SJSA1 (cell line): ENCODE measurements at regions not wholly inside any gene's neighbourhood (a gene's known extent, or its start where the extent isn't known, plus 50 kb on each side); places are given as distances from the start of the nearest gene placed in this dataset.
A peak's percentile ranks its signal among the peaks of the same experiment; 100 is the strongest.

ENCODE experiments used
- DNase-seq, 2 experiments: peaks; one replicate each; pipeline ENCODE4 v3.0.0-alpha.2; 2015 to 2020; ENCODE audit warnings: low spot score in 2 of 2, low read depth in 1 of 2
- H3K27ac ChIP-seq: fragments of 250-450 bp; sonication (Bioruptor Pico); 2 replicates; pipeline ENCODE4 v1.5.1; 2020; ENCODE audit warnings: mild to moderate bottlenecking, moderate library complexity
- H3K27me3 ChIP-seq: fragments of 250-450 bp; sonication (Bioruptor Pico); replicated peaks from 2 replicates; pipeline ENCODE4 v1.5.1; 2020; ENCODE audit warnings: mild to moderate bottlenecking, moderate library complexity
- H3K36me3 ChIP-seq: fragments of 250-450 bp; sonication (Bioruptor Pico); 2 replicates; pipeline ENCODE4 v1.5.1; 2020; ENCODE audit warnings: mild to moderate bottlenecking
- H3K4me1 ChIP-seq: fragments of 250-450 bp; sonication (Bioruptor Pico); replicated peaks from 2 replicates; pipeline ENCODE4 v1.6.1; 2021; ENCODE audit warnings: mild to moderate bottlenecking
- H3K4me3 ChIP-seq: fragments of 250-450 bp; sonication (Bioruptor Pico); 2 replicates; pipeline ENCODE4 v1.5.1; 2020; ENCODE audit warnings: mild to moderate bottlenecking
- H3K9me3 ChIP-seq: fragments of 250-450 bp; sonication (Bioruptor Pico); replicated peaks from 2 replicates; pipeline ENCODE4 v1.5.1; 2020; ENCODE audit warnings: mild to moderate bottlenecking

- H3K36me3 ChIP-seq = no peaks in the 10 kb centered on the region
- H3K4me3 ChIP-seq = no peak overlapping the region
- no peaks in the 10 kb centered on the region for H3K9me3 ChIP-seq
- H3K27me3 ChIP-seq = no peaks in the 10 kb centered on the region
- DNase-seq = no peak
- H3K4me1 ChIP-seq = no peaks in the 10 kb centered on the region
- no peak overlapping the region for H3K27ac ChIP-seq
Measured at GRCh38 chrX:44096666-44097065, 123.5 kb upstream of the NDP start.

GRCh38 chrX:44094821-44095530 lies 121.8 kb upstream of the NDP start:
- no peaks in the 10 kb centered on the region for H3K4me1 ChIP-seq
- H3K27me3 ChIP-seq = no peaks in the 10 kb centered on the region
- no peaks in the 10 kb centered on the region for H3K36me3 ChIP-seq
- H3K27ac ChIP-seq = no peak overlapping the region
- no peak for DNase-seq
- H3K9me3 ChIP-seq = no peaks in the 10 kb centered on the region
- H3K4me3 ChIP-seq = no peak overlapping the region

DNA sequence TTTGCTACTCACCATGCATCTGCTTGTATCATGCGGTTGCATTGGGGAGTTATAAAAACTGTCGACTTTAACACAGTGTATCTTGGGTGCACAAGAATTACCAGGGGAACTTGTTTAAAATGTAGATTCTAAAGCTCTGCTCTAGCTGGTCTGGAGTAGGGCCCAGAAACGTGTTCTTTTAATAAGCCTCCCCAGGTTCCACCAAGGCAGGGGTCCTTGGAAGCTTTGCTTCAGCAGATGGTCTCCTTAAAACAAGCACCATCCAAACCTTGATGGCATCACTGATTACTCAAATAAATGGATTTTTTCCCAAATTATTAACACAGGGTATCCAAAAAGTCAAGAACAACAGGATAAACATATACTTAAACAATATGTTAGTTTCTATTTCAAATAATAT lies 120.2 kb upstream of the NDP start:
- Histone ChIP-seq H3K36me3 (no peaks in the 10 kb centered on the region), H3K9me3 (no peaks in the 10 kb centered on the region)

GRCh38 chrX:44092778-44093177 lies 119.6 kb upstream of the NDP start:
- no peaks in the 10 kb centered on the region for H3K9me3 ChIP-seq
- no peaks in the 10 kb centered on the region for H3K36me3 ChIP-seq
- no peak for DNase-seq
- H3K27ac ChIP-seq = no peak overlapping the region
- no peaks in the 10 kb centered on the region for H3K27me3 ChIP-seq
- H3K4me3 ChIP-seq = no peak overlapping the region
- no peaks in the 10 kb centered on the region for H3K4me1 ChIP-seq

More for the DNA sequence above, 120.2 kb upstream of the NDP start:
- no peak for DNase-seq
- Histone ChIP-seq H3K27ac (no peak overlapping the region), H3K4me3 (no peak overlapping the region), H3K4me1 (no peaks in the 10 kb centered on the region), H3K27me3 (no peaks in the 10 kb centered on the region)

GRCh38 chrX:44088510-44089144 lies 115.4 kb upstream of the NDP start:
- no peaks in the 10 kb centered on the region for H3K36me3 ChIP-seq
- no peak overlapping the region for H3K4me3 ChIP-seq
- no peaks in the 10 kb centered on the region for H3K27me3 ChIP-seq
- H3K27ac ChIP-seq = no peak overlapping the region
- H3K9me3 ChIP-seq = no peaks in the 10 kb centered on the region
- no peak for DNase-seq
- H3K4me1 ChIP-seq = no peaks in the 10 kb centered on the region

DNA sequence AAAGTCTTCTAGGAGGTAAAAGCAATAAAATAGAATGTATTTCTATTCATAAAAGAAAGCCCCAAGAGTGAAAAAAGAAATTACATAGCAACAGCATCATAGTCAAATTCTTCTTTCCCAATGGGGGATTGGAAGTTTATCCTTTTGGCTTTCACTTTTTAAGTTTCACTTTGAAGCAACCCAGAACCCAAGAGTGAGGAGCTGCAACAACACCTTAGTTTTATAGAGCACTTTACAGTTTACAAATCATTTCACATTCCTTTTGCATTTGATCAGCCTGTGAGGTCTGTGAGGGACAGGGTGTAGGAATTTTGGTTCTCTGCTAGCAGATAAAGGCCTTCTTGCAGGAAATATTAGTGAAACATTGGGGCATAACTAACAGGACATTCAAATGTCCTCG lies 112.0 kb upstream of the NDP start:
- Histone ChIP-seq H3K36me3 (no peaks in the 10 kb centered on the region), H3K27ac (no peak overlapping the region), H3K4me3 (no peak overlapping the region), H3K27me3 (no peaks in the 10 kb centered on the region), H3K4me1 (no peaks in the 10 kb centered on the region), H3K9me3 (no peaks in the 10 kb centered on the region)
- DNase-seq = no peak

DNA sequence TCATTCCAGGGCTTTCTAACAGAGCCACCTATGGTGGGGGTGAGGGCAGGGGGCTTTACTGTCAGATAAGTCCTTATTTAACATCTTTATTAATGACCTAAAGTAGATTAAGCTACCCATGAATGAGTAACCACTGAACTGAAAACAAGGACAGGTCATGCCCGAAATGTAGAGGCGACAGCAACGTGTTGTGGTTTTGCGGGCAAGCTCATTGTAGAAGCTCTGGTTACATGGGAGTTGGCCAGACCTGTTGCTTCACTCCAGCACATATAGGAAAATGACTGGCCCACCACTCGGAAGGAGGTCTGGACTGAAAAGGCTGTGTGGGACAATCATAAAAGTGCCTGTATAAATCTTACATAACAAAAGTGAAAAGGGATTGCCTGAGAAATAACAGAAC lies 109.6 kb upstream of the NDP start:
- no peak for DNase-seq
- no peaks in the 10 kb centered on the region for H3K4me1 ChIP-seq
- no peaks in the 10 kb centered on the region for H3K36me3 ChIP-seq
- no peaks in the 10 kb centered on the region for H3K27me3 ChIP-seq
- no peaks in the 10 kb centered on the region for H3K9me3 ChIP-seq
- H3K27ac ChIP-seq = no peak overlapping the region
- H3K4me3 ChIP-seq = no peak overlapping the region

DNA sequence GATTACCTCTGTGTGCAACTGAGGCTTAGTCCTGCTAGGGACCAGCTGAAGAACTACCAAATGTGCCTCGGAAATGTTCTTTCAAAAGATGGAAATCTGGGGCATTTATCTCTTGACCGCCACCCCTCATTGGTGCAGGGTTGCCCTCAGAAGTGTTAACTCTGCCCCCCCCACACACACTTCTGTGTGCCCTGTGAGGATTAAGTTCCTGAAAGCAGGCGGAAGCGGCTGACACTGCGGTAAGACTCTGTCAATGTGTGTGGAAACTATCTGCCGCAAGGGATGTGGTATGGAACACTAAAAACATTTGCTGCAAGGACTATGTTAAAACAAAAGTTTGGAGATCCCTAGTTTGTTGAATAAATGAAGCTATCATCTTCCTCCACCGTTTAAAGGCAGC lies 106.9 kb upstream of the NDP start:
- H3K9me3 ChIP-seq = no peaks in the 10 kb centered on the region
- no peak overlapping the region for H3K27ac ChIP-seq
- no peaks in the 10 kb centered on the region for H3K36me3 ChIP-seq
- H3K4me3 ChIP-seq = no peak overlapping the region
- no peak for DNase-seq
- no peaks in the 10 kb centered on the region for H3K27me3 ChIP-seq
- no peaks in the 10 kb centered on the region for H3K4me1 ChIP-seq

DNA sequence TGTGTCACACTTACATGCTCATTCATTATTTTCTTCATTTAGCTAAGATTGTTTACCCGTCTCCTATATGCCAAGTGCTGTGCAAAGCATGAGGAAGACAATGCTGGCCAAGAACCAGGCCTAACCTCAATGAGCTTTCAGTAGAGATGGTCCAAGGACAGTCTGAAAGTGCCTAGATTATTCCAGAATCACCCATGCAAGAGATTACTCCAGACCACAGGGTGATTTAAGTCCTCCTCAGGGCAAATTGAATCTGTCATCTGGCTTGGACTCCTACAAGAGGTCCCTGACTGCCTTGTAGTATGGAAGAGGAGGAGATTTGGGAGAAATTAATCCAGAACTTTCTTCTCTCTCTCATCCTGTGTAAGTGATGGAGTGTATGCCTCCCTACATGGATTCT lies 99.4 kb upstream of the NDP start:
- Histone ChIP-seq H3K4me3 (no peak overlapping the region), H3K27me3 (no peaks in the 10 kb centered on the region), H3K36me3 (no peaks in the 10 kb centered on the region), H3K27ac (no peak overlapping the region), H3K9me3 (no peaks in the 10 kb centered on the region), H3K4me1 (no peaks in the 10 kb centered on the region; the same call in 1 of the 2 replicates)
- DNase-seq = no peak

DNA sequence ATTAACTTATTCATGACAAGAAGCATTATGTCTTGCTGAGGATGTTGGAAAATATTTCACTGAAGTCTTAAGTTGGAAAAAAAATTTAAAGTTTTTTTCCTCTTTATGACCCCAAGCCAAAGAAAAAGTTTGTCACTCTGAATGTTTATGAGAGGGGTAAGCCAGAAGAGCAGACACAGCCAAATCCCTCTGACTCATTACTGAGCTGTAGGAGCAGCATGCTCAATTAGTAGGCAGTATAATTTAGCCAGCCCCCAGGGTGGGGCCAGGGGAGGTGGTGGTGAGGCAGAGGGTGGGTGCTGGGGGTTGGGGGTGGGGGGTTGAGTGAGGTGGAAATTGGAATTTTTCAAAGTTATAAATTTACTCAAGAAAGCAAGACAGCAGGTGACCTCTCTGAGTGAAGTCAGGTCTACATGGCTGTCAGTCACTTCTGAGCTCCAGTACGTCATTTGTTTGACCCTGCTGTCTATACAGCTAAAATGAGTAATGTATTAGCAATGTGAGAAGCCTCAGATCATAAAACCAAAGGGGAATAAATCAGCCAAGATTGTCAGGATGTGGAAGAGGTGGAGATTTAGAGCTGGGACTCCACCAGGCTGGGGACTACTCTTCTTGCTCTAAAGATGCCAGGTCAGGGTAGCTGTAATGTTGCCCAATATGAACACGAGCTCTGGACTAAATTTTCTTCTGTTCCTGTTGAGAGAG lies 98.8 kb upstream of the NDP start:
- DNase-seq = peak in 1 of 2 experiments; percentile 7
- Histone ChIP-seq H3K36me3 (no peaks in the 10 kb centered on the region), H3K4me1 (no peaks in the 10 kb centered on the region; the same call in 1 of the 2 replicates), H3K27me3 (no peaks in the 10 kb centered on the region), H3K4me3 (no peak overlapping the region), H3K27ac (no peak overlapping the region), H3K9me3 (no peaks in the 10 kb centered on the region)

DNA sequence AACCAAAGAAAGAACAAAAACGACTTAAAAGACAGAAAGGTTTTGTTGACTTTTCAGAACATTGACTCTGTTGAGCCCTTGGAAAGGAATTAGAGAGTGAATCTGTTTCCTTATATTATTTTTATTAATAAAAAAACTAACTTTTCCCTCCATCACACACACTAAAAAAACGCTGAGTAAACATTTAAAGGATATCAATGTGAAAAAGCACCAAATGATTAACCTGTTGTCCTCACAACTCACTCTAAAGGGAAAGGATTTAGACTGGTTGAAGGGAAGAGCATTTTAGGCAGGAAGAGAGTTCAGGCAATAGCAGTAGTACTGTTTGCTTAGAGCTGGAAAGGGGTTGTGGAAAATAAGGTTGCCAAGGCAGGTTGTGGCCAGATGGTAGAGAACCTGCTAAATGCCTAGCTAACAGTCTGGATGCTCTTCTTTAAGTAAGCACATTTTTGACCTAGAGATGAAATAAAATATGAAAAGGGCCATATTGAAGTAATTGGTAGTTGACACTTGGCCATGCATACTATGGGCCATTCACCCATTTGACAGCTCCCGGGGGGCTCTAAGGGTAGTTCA lies 98.0 kb upstream of the NDP start:
- Histone ChIP-seq H3K36me3 (no peaks in the 10 kb centered on the region), H3K27ac (no peak overlapping the region), H3K4me3 (no peak overlapping the region), H3K9me3 (no peaks in the 10 kb centered on the region), H3K27me3 (no peaks in the 10 kb centered on the region), H3K4me1 (no peaks in the 10 kb centered on the region; the same call in 1 of the 2 replicates)
- no peak for DNase-seq

GRCh38 chrX:44068043-44068442 lies 94.9 kb upstream of the NDP start:
- H3K4me3 ChIP-seq = no peak overlapping the region
- no peaks in the 10 kb centered on the region for H3K36me3 ChIP-seq
- H3K9me3 ChIP-seq = no peaks in the 10 kb centered on the region
- H3K27ac ChIP-seq = no peak overlapping the region
- no peaks in the 10 kb centered on the region for H3K27me3 ChIP-seq
- DNase-seq = no peak
- no peaks in the 10 kb centered on the region; the same call in 1 of the 2 replicates for H3K4me1 ChIP-seq

DNA sequence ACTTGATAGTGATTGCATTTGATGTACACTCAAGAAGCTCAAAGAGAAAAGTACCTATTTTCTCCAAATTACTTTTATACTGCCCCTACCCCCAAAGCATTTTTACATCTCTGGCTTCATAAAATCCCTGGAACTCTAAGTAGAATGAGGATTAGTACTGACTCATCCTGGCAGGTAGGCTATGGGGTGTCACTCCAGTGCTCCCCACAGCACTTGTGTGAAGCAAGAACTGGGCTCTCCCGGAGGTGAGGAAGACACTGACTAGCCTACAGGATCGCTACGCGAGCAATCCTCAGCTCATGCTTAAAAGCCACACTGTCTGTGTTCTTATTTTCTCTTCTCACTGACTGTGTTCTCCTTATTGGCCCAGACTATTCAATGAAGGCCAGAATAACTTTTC lies 90.4 kb upstream of the NDP start:
- Histone ChIP-seq H3K4me1 (no peaks in the 10 kb centered on the region), H3K36me3 (no peaks in the 10 kb centered on the region), H3K27ac (no peak overlapping the region), H3K27me3 (no peaks in the 10 kb centered on the region), H3K9me3 (no peaks in the 10 kb centered on the region), H3K4me3 (no peak overlapping the region)
- DNase-seq = no peak

- Histone ChIP-seq H3K27me3 (no peaks in the 10 kb centered on the region), H3K4me1 (no peaks in the 10 kb centered on the region), H3K4me3 (no peak overlapping the region), H3K9me3 (no peaks in the 10 kb centered on the region), H3K36me3 (no peaks in the 10 kb centered on the region), H3K27ac (no peak overlapping the region)
- DNase-seq = no peak
Measured at GRCh38 chrX:44062840-44063239, 89.7 kb upstream of the NDP start.
